Psoas muscle (tissue), 7 donors: ENCODE measurements at regions not wholly inside any gene's neighbourhood (a gene's known extent, or its start where the extent isn't known, plus 50 kb on each side); places are given as distances from the start of the nearest gene placed in this dataset.
"Not testable (repeated sequence)": the region's sequence is repeated elsewhere in the genome, so short reads cannot be mapped to it uniquely, and the experiment has no call there.

Experiments
- ATAC-seq, 4 donors: fragments of 200-7000 bp; cut with Tn5 transposase; one replicate each; pipeline ENCODE4 v1.9.1; 2020; ENCODE audit warnings: moderate library complexity in 3 of 4, mild to moderate bottlenecking in 2 of 4
- DNase-seq, 2 donors: peaks; one replicate each; pipeline ENCODE4 v3.0.0-alpha.2; 2020
- H3K27ac ChIP-seq: fragments of 200-600 bp; one replicate; pipeline ENCODE4 v1.8.0; 2022
- H3K27me3 ChIP-seq, 3 donors: fragments of 200-600 bp in 1 of 3; one replicate each; pipeline versions ENCODE4 v1.6.1 to v1.8.0; 2013 to 2022; ENCODE audit warnings: low read length in 2 of 3, mild to moderate bottlenecking in 2 of 3, moderate library complexity in 1 of 3; ENCODE audit not compliant: insufficient read depth in 3 of 3
- H3K36me3 ChIP-seq, 2 donors: fragments of 200-600 bp in 1 of 2; one replicate each; pipeline versions ENCODE4 v1.6.1 to v1.8.0; 2013 to 2022; ENCODE audit warnings: low read depth in 1 of 2, mild to moderate bottlenecking in 1 of 2, moderate library complexity in 1 of 2; ENCODE audit not compliant: insufficient read depth in 1 of 2
- H3K4me1 ChIP-seq: fragments of 200-600 bp; one replicate; pipeline ENCODE4 v1.8.0; 2022
- H3K4me3 ChIP-seq: fragments of 200-600 bp; one replicate; pipeline ENCODE4 v1.8.0; 2022; ENCODE audit warnings: mild to moderate bottlenecking
- H3K9me3 ChIP-seq: fragments of 200-600 bp; one replicate; pipeline ENCODE4 v1.8.0; 2022
- CTCF ChIP-seq: fragments of 200-600 bp; IDR thresholded peaks from one replicate; pipeline ENCODE4 v1.8.0; 2022; ENCODE audit warnings: antibody characterized with exemption
- WGBS, 3 donors: extraction: QIAGEN DNeasy Blood & Tissue Kit; methylation state at CpG; one replicate each; pipeline versions ENCODE4 v1.1.6 to v1.1.7; 2013; 5-methylcytosine and 5-hydroxymethylcytosine counted together
- intact Hi-C, 2 donors: fragments of 100-400 bp; cut with DNase I; formaldehyde crosslinking; loops; one replicate each; pipeline versions ENCODE4 v1.11.0 to v1.14.2; 2022
- donor health status: healthy with polysubstance abuse.
- donor health status: DM: no; HTN: no; CAD: no; lungs with moderate emphysema.
- donor health status: Bipolar disorder and iron deficiency.
- donor health status: healthy.
- donor health status: DM: yes; HTN: yes; CAD: no.
- donor health status: DM: no; HTN: no; CAD: no.
- donor health status: DM: yes; HTN: yes; CAD: no.

DNA sequence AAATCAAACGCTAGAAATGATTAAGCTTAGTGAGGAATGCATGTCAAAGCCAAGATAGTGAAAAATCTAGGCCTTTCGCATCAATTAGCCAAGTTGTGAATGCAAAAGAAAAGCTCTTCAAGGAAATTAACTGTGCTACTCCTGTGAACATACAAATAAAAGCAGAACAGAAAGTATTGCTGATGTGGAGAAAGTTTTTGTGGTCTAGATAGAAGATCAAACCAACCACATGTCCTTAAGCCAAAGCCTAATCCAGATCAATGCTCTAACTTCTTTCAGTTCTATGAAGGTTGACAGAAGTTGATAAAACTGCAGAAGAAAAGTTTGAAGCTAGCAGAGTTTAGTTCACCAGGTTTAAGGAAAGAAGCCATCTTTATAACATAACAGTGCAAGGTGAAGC is 1044.6 kb downstream of the CDH11 start:
- no peaks in the 10 kb centered on the region for H3K9me3 ChIP-seq
- no peak overlapping the region for H3K27ac ChIP-seq
- H3K27me3 ChIP-seq = no peaks in the 10 kb centered on the region
- H3K36me3 ChIP-seq = no peaks in the 10 kb centered on the region
- ATAC-seq (no peak), DNase-seq (no peak)
- H3K4me1 ChIP-seq = no peaks in the 10 kb centered on the region
- no peak overlapping the region for H3K4me3 ChIP-seq
- intact Hi-C loops = no loop called here
- 72 to 77% (median 74%) methylated on average over 2 of the region's 2 CpGs for WGBS, 3 donors
- no peak for TF ChIP-seq CTCF

DNA sequence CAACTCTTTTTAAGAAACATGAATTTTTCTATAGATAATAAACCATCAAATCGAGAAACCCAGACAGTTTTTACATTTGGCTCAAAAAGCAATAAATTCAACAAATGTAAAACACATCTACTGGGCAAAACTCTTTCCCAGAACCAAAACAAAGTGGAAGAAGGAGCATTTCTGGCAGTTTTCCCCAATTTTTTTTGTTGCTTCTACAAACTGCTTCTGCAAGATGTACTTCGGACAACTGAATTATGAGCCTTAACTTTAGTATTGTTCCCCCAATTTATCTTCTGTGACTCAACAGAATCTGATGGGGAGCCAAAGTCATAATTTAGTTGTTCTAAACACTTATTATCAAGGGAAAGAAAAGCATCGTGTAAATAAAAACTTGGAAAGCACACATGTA is 1047.2 kb downstream of the CDH11 start:
- H3K27ac ChIP-seq = no peak overlapping the region
- H3K9me3 ChIP-seq = no peaks in the 10 kb centered on the region
- no peak overlapping the region for H3K4me3 ChIP-seq
- H3K36me3 ChIP-seq = no peaks in the 10 kb centered on the region
- intact Hi-C loops = no loop called here
- ATAC-seq = no peak
- DNase-seq = no peak
- no peaks in the 10 kb centered on the region for H3K4me1 ChIP-seq
- no peak for TF ChIP-seq CTCF
- no peaks in the 10 kb centered on the region for H3K27me3 ChIP-seq
- 41 to 50% (median 50%) methylated on average over 3 of the region's 3 CpGs for WGBS, 3 donors

DNA sequence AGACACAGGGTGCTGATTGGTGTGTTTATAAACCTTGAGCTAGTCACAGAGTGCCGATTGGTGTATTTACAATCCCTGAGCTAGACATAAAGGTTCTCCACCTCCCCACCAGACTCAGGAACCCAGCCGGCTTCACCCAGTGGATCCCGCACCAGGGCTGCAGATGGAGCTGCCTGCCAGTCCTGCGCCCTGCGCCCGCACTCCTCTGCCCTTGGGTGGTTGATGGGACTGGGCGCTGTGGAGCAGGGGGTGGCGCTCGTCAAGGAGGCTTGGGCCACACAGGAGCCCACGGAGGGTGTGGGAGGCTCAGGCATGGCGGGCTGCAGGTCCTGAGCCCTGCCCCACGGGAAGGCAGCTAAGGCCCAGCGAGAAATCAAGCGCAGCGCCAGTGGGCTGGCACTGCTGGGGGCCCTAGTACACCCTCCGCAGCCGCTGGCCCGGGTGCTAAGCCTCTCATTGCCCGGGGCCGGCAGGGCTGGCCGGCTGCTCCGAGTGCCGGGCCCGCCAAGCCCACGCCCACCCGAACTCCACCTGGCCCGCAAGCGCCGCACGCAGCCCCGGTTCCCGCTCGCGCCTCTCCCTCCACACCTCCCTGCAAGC is 1049.6 kb downstream of the CDH11 start:
- H3K36me3 ChIP-seq, H3K27ac ChIP-seq, H3K4me3 ChIP-seq, ATAC-seq, H3K4me1 ChIP-seq, intact Hi-C loops, H3K27me3 ChIP-seq, DNase-seq, H3K9me3 ChIP-seq: not testable (repeated sequence)
- WGBS, 3 donors = 94 to 98% (median 94%) methylated on average over 27 to 34 of the region's 34 CpGs

DNA sequence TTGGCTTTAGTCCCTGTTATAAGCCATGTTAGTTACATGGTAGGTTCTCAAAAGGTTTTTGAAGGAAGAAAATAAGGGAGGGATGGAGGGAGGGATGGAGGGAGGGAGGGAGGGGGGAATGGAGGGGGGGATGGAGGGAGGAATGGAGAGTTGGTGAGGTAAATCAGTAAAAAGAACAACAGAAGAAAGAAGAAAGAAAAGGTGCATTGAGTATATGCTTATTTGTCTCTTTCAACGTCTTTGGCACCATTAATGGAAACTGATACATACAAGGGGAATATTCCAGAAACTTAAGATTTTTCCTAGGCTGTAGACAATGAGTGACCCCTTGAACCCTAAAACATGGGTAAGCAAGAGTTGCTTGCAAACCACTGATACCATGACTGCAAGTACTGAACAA is 1056.3 kb downstream of the CDH11 start:
- DNase-seq (no peak), ATAC-seq (no peak)
- WGBS, 3 donors = 66 to 83% (median 66%) methylated on average over 1 of the region's 1 CpG
- Histone ChIP-seq H3K27me3 (no peaks in the 10 kb centered on the region), H3K36me3 (no peaks in the 10 kb centered on the region), H3K4me1 (no peaks in the 10 kb centered on the region), H3K9me3 (no peaks in the 10 kb centered on the region), H3K4me3 (no peak overlapping the region), H3K27ac (no peak overlapping the region)
- TF ChIP-seq CTCF = no peak
- intact Hi-C loops = no loop called here

DNA sequence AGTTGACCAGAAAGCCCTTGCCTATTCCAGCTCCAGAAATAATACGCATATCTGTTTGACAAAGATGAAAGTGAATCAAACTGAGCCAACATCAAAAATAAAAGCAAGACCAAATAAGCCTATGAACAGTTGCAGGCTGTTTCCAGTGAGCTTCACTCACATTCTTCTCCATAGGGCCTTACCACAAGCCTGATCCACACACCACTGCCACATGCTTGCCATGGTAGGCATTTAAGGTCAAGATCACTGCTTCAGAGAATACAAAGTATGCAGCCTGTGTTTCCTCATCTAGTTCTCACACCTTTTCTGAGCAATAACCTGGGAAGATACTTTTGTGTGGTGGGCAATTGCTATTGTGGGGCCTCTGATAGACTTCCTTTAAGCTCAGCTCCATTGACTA is 1060.2 kb downstream of the CDH11 start:
- ATAC-seq (no peak), DNase-seq (no peak)
- intact Hi-C loops = no loop called here
- no peaks in the 10 kb centered on the region for H3K27me3 ChIP-seq
- H3K9me3 ChIP-seq = no peaks in the 10 kb centered on the region
- no peaks in the 10 kb centered on the region for H3K4me1 ChIP-seq
- H3K27ac ChIP-seq = no peak overlapping the region
- no peak for TF ChIP-seq CTCF
- H3K4me3 ChIP-seq = no peak overlapping the region
- H3K36me3 ChIP-seq = no peaks in the 10 kb centered on the region
- 85 to 95% (median 92%) methylated on average over 1 of the region's 1 CpG for WGBS, 3 donors
